Stomach (tissue), 4 donors: ENCODE measurements at regions not wholly inside any gene's neighbourhood (a gene's known extent, or its start where the extent isn't known, plus 50 kb on each side); places are given as distances from the start of the nearest gene placed in this dataset.

Experiments used
- CTCF ChIP-seq, 7 experiments: fragments of 450-650 bp in 4 of 7; fragments of 200-600 bp in 3 of 7; sonication (generic) in 3 of 7; IDR thresholded peaks; one replicate each; pipeline ENCODE4 v1.5.1; 2016 to 2019; ENCODE audit warnings: antibody characterized with exemption in 7 of 7, control low read depth in 2 of 7, mild to moderate bottlenecking in 1 of 7
- EP300 ChIP-seq: sonication (generic); formaldehyde crosslinking; IDR thresholded peaks from one replicate; pipeline ENCODE4 v1.6.1; 2017; ENCODE audit warnings: antibody characterized with exemption
- POLR2A ChIP-seq, 4 donors: fragments of 450-650 bp; IDR thresholded peaks; one replicate each; pipeline ENCODE4 v1.6.1; 2016; ENCODE audit warnings: antibody characterized with exemption in 4 of 4, control low read depth in 2 of 4, mild to moderate bottlenecking in 1 of 4, moderate library complexity in 1 of 4
- POLR2AphosphoS5 ChIP-seq, 3 donors: sonication (generic); formaldehyde crosslinking; IDR thresholded peaks; one replicate each; pipeline ENCODE4 v1.6.1; 2016; ENCODE audit warnings: antibody characterized with exemption in 3 of 3

- TF ChIP-seq CTCF (IDR thresholded peaks at IDR 0.05), result no peak
- TF ChIP-seq POLR2AphosphoS5 (IDR thresholded peaks at IDR 0.05), result no peak
- TF ChIP-seq EP300, result no peak
- TF ChIP-seq POLR2A (IDR thresholded peaks at IDR 0.05), result no peak
These were observed 373.1 kb upstream of the WWC1 start for GRCh38 chr5:167918184-167918812.
